ENCODE measurements at regions not wholly inside any gene's neighbourhood (a gene's known extent, or its start where the extent isn't known, plus 50 kb on each side); places are given as distances from the start of the nearest gene placed in this dataset.

DNA sequence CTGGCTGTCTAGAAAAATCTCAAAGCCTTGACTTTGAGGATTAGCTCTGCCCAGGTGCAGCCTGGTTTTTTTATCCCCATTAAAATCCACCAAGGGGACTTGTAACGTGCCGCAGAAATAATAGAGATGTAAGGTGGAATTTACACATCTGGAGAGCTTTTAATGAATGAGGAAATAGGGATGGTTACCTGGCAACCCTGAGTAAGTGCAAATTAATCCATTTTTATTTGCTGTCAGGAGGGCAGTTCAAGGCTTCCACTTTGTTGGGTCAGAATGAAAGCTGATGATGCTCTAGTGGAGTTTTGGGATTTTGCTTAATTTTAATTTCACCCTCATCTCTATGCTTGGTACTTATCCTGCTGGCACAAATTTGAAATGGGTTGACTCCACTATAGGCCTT lies 163.4 kb upstream of the CEP162 start:
- H3K9me1 ChIP-seq (replicated peaks; ENCODE audit: control insufficient read depth, extremely low read depth, insufficient read depth, low read length) = no peaks in the 10 kb centered on the region
- H3K36me3 ChIP-seq (ENCODE audit: control insufficient read depth in 2 of 2, extremely low read depth in 1 of 2, insufficient read depth in 2 of 2, low read length in 2 of 2) = no peaks in the 10 kb centered on the region
- no peak overlapping the region for H2AFZ ChIP-seq (ENCODE audit: low read depth, low read length)
- H3K4me1 ChIP-seq (ENCODE audit: control insufficient read depth, extremely low read depth, insufficient read depth, low read length) = no peaks in the 10 kb centered on the region
- TF ChIP-seq EZH2 (IDR thresholded peaks at IDR 0.05; ENCODE audit: borderline replicate concordance, low read depth, low read length, severe bottlenecking) (no peak), FOS (IDR thresholded peaks at IDR 0.05; ENCODE audit: borderline replicate concordance, insufficient read depth, low read length) (no peak), JUN (IDR thresholded peaks at IDR 0.05; ENCODE audit: borderline replicate concordance, insufficient read depth, insufficient read length, low read depth) (no peak), GATA2 (IDR thresholded peaks at IDR 0.05; ENCODE audit: insufficient read depth, insufficient read length, low read depth, low read length) (no peak), MYC (IDR thresholded peaks at IDR 0.05; ENCODE audit: low read depth, low read length) (no peak), POLR2A (IDR thresholded peaks at IDR 0.05; ENCODE audit: low read depth, low read length) (no peak), POLR2AphosphoS5 (IDR thresholded peaks at IDR 0.05; ENCODE audit: insufficient read depth, low read depth, low read length) (no peak), CTCF (IDR thresholded peaks at IDR 0.05; ENCODE audit: extremely low read depth in 1 of 2, insufficient read depth in 1 of 2, low read depth in 1 of 2, low read length in 2 of 2) (no peak)
- TF ChIP-seq, protein P1, sequence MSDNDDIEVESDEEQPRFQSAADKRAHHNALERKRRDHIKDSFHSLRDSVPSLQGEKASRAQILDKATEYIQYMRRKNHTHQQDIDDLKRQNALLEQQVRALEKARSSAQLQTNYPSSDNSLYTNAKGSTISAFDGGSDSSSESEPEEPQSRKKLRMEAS (IDR thresholded peaks at IDR 0.05; ENCODE audit: insufficient read depth, insufficient read length) = no peak
- POLR2A ChIA-PET = no interaction called here
- dilution Hi-C loops (cut with MboI; ENCODE audit: extremely low pct_ligation_motif_present, low sequenced_read_pairs) = no loop called here
- BruUV-seq (replicated peaks) = no TSS peak
- intact Hi-C loops (cut with micrococcal nuclease) = no loop called here
- no peak overlapping the region for H3K4me2 ChIP-seq (ENCODE audit: insufficient read depth, low read length)
- H4K20me1 ChIP-seq (replicated peaks; ENCODE audit: control insufficient read depth, extremely low read depth, insufficient read depth, low read length) = no peaks in the 10 kb centered on the region
- DNase-seq (ENCODE audit: low read depth, low spot score) (no peak), FAIRE-seq (no peak)
- no peak overlapping the region for H3K9ac ChIP-seq (replicated peaks; ENCODE audit: extremely low read depth, insufficient read depth, low read length)
- H3K79me2 ChIP-seq (ENCODE audit: control insufficient read depth, insufficient read depth, low read length) = no peaks in the 10 kb centered on the region
- H3K9me3 ChIP-seq (replicated peaks; ENCODE audit: control insufficient read depth, insufficient read depth, low read length) = no peaks in the 10 kb centered on the region
- CTCF ChIA-PET = no interaction called here
- no peak overlapping the region for H3K27ac ChIP-seq (ENCODE audit: insufficient read depth, low read depth, low read length)
- peaks cover 4 to 6% of the 10 kb centered on the region in 2 experiments for H3K27me3 ChIP-seq (ENCODE audit: control insufficient read depth in 2 of 2, insufficient read depth in 2 of 2, low read length in 2 of 2)
- H3K4me3 ChIP-seq (replicated peaks in 1 of 3; ENCODE audit: insufficient read depth in 1 of 3, low read depth in 1 of 3, low read length in 3 of 3) = no peak overlapping the region
